Spleen (tissue), 7 donors: ENCODE measurements at regions not wholly inside any gene's neighbourhood (a gene's known extent, or its start where the extent isn't known, plus 50 kb on each side); places are given as distances from the start of the nearest gene placed in this dataset.

Source experiments
- CTCF ChIP-seq, 11 experiments: fragments of 200-600 bp in 7 of 11; fragments of 450-650 bp in 4 of 11; sonication (generic) in 4 of 11; IDR thresholded peaks in 8 of 11; conservative IDR thresholded peaks in 3 of 11; 1 replicate in 7 of 11; 2 replicates in 4 of 11; pipeline versions ENCODE4 v1.4.0 to v1.8.0; 2016 to 2021; ENCODE audit warnings: antibody characterized with exemption in 11 of 11, inconsistent platforms in 4 of 11, mild to moderate bottlenecking in 1 of 11
- POLR2A ChIP-seq, 3 donors: fragments of 450-650 bp; IDR thresholded peaks; one replicate each; pipeline ENCODE4 v1.5.1; 2017; ENCODE audit warnings: antibody characterized with exemption in 3 of 3, mild to moderate bottlenecking in 1 of 3
- donor health status: DM: no; HTN: no; CAD: no; lungs with moderate emphysema.
- donor health status: DM: no; HTN: no; CAD: no.
- donor health status: DM: no; HTN: no; CAD: no.

GRCh38 chr4:174575436-174575835 is 53.1 kb upstream of the HPGD start:
- TF ChIP-seq POLR2A (IDR thresholded peaks at IDR 0.05) (no peak), CTCF (IDR thresholded peaks at IDR 0.05 in 8 of 11, conservative IDR thresholded peaks at IDR 0.05 in 3 of 11) (no peak)
